B cell (primary cell): ENCODE measurements at regions not wholly inside any gene's neighbourhood (a gene's known extent, or its start where the extent isn't known, plus 50 kb on each side); places are given as distances from the start of the nearest gene placed in this dataset.

Experiments
- ATAC-seq: fragments of 200-7000 bp; cut with Tn5 transposase; one replicate; pipeline ENCODE4 v1.10.0; 2021; ENCODE audit warnings: low read depth, mild to moderate bottlenecking, moderate number of reproducible peaks, moderate library complexity
- CTCF ChIA-PET: fragments of 350-600 bp; sonication (Branson Sonifier 250); formaldehyde crosslinking; loops from one replicate; lab custom pipeline; 2021; ENCODE audit warnings: antibody characterized with exemption, inconsistent platforms; lab: Charles Lee
- POLR2A ChIA-PET: fragments of 350-600 bp; sonication (Branson Sonifier 250); formaldehyde crosslinking; loops from one replicate; lab custom pipeline; 2021; ENCODE audit warnings: antibody characterized with exemption; lab: Charles Lee
- DNase-seq: peaks from one replicate; pipeline ENCODE4 v3.0.0; 2013
- H2AFZ ChIP-seq: 2 replicates; pipeline ENCODE4 v1.6.1; 2012; ENCODE audit warnings: mild to moderate bottlenecking, low read depth, low read length; ENCODE audit not compliant: insufficient read depth, poor library complexity, severe bottlenecking
- H3K27ac ChIP-seq, 2 donors: 1 replicate in 1 of 2; 2 replicates in 1 of 2; pipeline ENCODE4 v1.5.1; 2012 to 2013; ENCODE audit warnings: low read length in 2 of 2, mild to moderate bottlenecking in 2 of 2, moderate library complexity in 1 of 2
- H3K27me3 ChIP-seq, 4 experiments: fragments of 200-600 bp in 1 of 4; sonication (generic) in 1 of 4; replicated peaks in 1 of 4; 1 replicate in 2 of 4; 2 replicates in 2 of 4; pipeline versions ENCODE4 v1.6.1 to v1.7.0; 2013 to 2016; ENCODE audit warnings: low read length in 3 of 4, mild to moderate bottlenecking in 2 of 4, mixed read lengths in 1 of 4, moderate library complexity in 1 of 4; ENCODE audit not compliant: insufficient read depth in 4 of 4, control insufficient read depth in 3 of 4; ENCODE audit errors: control extremely low read depth in 1 of 4
- H3K36me3 ChIP-seq, 2 experiments: replicated peaks in 1 of 2; 1 replicate in 1 of 2; 2 replicates in 1 of 2; pipeline versions ENCODE4 v1.6.1 to v1.7.1; 2013; ENCODE audit warnings: low read length in 1 of 2; ENCODE audit not compliant: insufficient read depth in 2 of 2, control insufficient read depth in 1 of 2; ENCODE audit errors: control extremely low read depth in 1 of 2, extremely low read depth in 1 of 2
- H3K4me1 ChIP-seq, 2 donors: fragments of 200-600 bp in 1 of 2; sonication (generic) in 1 of 2; 1 replicate in 1 of 2; 2 replicates in 1 of 2; pipeline versions ENCODE4 v1.5.1 to v1.6.1; 2013 to 2017; ENCODE audit warnings: low read length in 2 of 2; ENCODE audit not compliant: control insufficient read depth in 2 of 2, insufficient read depth in 2 of 2
- H3K4me2 ChIP-seq: replicated peaks from 2 replicates; pipeline ENCODE3; 2012; ENCODE audit warnings: mild to moderate bottlenecking, low read depth, low read length; ENCODE audit not compliant: poor library complexity, severe bottlenecking
- H3K4me3 ChIP-seq, 5 experiments: fragments of 200-600 bp in 1 of 5; sonication (generic) in 1 of 5; 1 replicate in 3 of 5; 2 replicates in 2 of 5; pipeline versions ENCODE4 v1.5.1 to v1.7.0; 2011 to 2016; ENCODE audit warnings: low read length in 4 of 5, mild to moderate bottlenecking in 4 of 5, low read depth in 2 of 5, control low read depth in 1 of 5, moderate library complexity in 1 of 5; ENCODE audit not compliant: insufficient read depth in 1 of 5; ENCODE audit errors: control extremely low read depth in 1 of 5, extremely low read depth in 1 of 5
- H3K79me2 ChIP-seq: fragments of 200-600 bp; sonication (generic); one replicate; pipeline ENCODE4 v1.6.0; 2016; ENCODE audit warnings: low read length; ENCODE audit not compliant: control insufficient read depth, insufficient read depth
- H3K9ac ChIP-seq: fragments of 200-600 bp; sonication (generic); 2 replicates; pipeline ENCODE4 v1.6.1; 2017; ENCODE audit warnings: mild to moderate bottlenecking, low read length, moderate library complexity
- H3K9me3 ChIP-seq, 3 donors: one replicate each; pipeline versions ENCODE4 v1.6.1 to v1.7.1; 2013; ENCODE audit warnings: low read length in 2 of 3; ENCODE audit not compliant: control insufficient read depth in 2 of 3, insufficient read depth in 1 of 3; ENCODE audit errors: control extremely low read depth in 1 of 3
- H4K20me1 ChIP-seq: 2 replicates; pipeline ENCODE4 v1.6.0; 2012; ENCODE audit warnings: mild to moderate bottlenecking, low read length; ENCODE audit not compliant: insufficient read depth, control insufficient read depth, poor library complexity, severe bottlenecking
- H3K27ac Mint-ChIP-seq: one replicate; pipeline ENCODE4 v1.8.0; 2021; ENCODE audit warnings: mixed read lengths
- H3K27me3 Mint-ChIP-seq: one replicate; pipeline ENCODE4 v1.8.0; 2021; ENCODE audit warnings: mixed read lengths
- H3K4me1 Mint-ChIP-seq: one replicate; pipeline ENCODE4 v1.8.0; 2021; ENCODE audit warnings: mixed read lengths
- H3K4me3 Mint-ChIP-seq: one replicate; pipeline ENCODE4 v1.8.0; 2021; ENCODE audit warnings: mixed read lengths
- H3K9me3 Mint-ChIP-seq: one replicate; pipeline ENCODE4 v1.8.0; 2022; ENCODE audit warnings: mixed read lengths; ENCODE audit not compliant: insufficient read depth
- CTCF ChIP-seq: fragments of 200-600 bp; IDR thresholded peaks from one replicate; pipeline ENCODE4 v1.8.0; 2022; ENCODE audit warnings: antibody characterized with exemption, mild to moderate bottlenecking
- EZH2 ChIP-seq: IDR thresholded peaks from 2 replicates; pipeline ENCODE4 v1.6.1; 2012; ENCODE audit warnings: borderline replicate concordance, low read depth, mild to moderate bottlenecking, moderate library complexity, low read length; ENCODE audit not compliant: insufficient read depth, poor library complexity, severe bottlenecking
- WGBS: methylation state at CpG from one replicate; pipeline ENCODE4 v1.1.5; 2013; ENCODE audit warnings: missing lambda C conversion rate; ENCODE audit not compliant: insufficient coverage; 5-methylcytosine and 5-hydroxymethylcytosine counted together
- intact Hi-C: fragments of 100-400 bp; cut with micrococcal nuclease; formaldehyde crosslinking; loops from one replicate; pipeline ENCODE4 v1.10.0; 2022

- Histone ChIP-seq H2AFZ (no peak overlapping the region), H3K4me2 (no peak overlapping the region), H3K4me3 (no peak overlapping the region), H3K9ac (no peak overlapping the region), H4K20me1 (no peaks in the 10 kb centered on the region), H3K79me2 (no peaks in the 10 kb centered on the region), H3K9me3 (peaks cover 0 to 2% (median 0%) of the 10 kb centered on the region in 3 donors), H3K4me1 (no peaks in the 10 kb centered on the region), H3K27me3 (no peaks in the 10 kb centered on the region), H3K27ac (no peak overlapping the region), H3K36me3 (no peaks in the 10 kb centered on the region)
- CTCF ChIA-PET: no interaction called here
- DNase-seq (no peak), ATAC-seq (no peak)
- POLR2A ChIA-PET: no interaction called here
- H3K27me3 Mint-ChIP-seq: no peaks in the 10 kb centered on the region
- no peaks in the 10 kb centered on the region for H3K4me1 Mint-ChIP-seq
- WGBS: 100% methylated on average over 2 of the region's 4 CpGs
- H3K27ac Mint-ChIP-seq: no peak overlapping the region
- no peak for TF ChIP-seq EZH2
- no peak for TF ChIP-seq CTCF
- H3K9me3 Mint-ChIP-seq: peaks cover 3% of the 10 kb centered on the region
- no peak overlapping the region for H3K4me3 Mint-ChIP-seq
- intact Hi-C loops: no loop called here
These were observed 578.7 kb upstream of the NETO1 start for GRCh38 chr18:73446502-73446901.

GRCh38 chr18:73431620-73432019 lies 563.8 kb upstream of the NETO1 start:
- Histone ChIP-seq H3K9ac (no peak overlapping the region), H2AFZ (no peak overlapping the region), H3K36me3 (no peaks in the 10 kb centered on the region), H3K4me1 (no peaks in the 10 kb centered on the region), H3K79me2 (no peaks in the 10 kb centered on the region), H3K27me3 (no peaks in the 10 kb centered on the region), H3K9me3 (no peaks in the 10 kb centered on the region), H3K27ac (no peak overlapping the region), H4K20me1 (no peaks in the 10 kb centered on the region), H3K4me2 (no peak overlapping the region), H3K4me3 (no peak overlapping the region)
- ATAC-seq (no peak), DNase-seq (no peak)
- POLR2A ChIA-PET: no interaction called here
- Mint-ChIP-seq H3K4me3 (no peak overlapping the region), H3K9me3 (no peaks in the 10 kb centered on the region), H3K27ac (no peak overlapping the region), H3K27me3 (no peaks in the 10 kb centered on the region), H3K4me1 (no peaks in the 10 kb centered on the region)
- no peak for TF ChIP-seq EZH2
- no peak for TF ChIP-seq CTCF
- intact Hi-C loops: no loop called here
- WGBS: no CpG with 5 or more reads among the region's 1 CpG
- CTCF ChIA-PET: no interaction called here
